ENCODE measurements at regions not wholly inside any gene's neighbourhood (a gene's known extent, or its start where the extent isn't known, plus 50 kb on each side); places are given as distances from the start of the nearest gene placed in this dataset.

- TF ChIP-seq CTCF (IDR thresholded peaks at IDR 0.05; ENCODE audit: borderline replicate concordance, insufficient read depth, low read depth, low read length) = no peak
- no peak overlapping the region for H3K4me3 ChIP-seq (ENCODE audit: low read depth, low read length)
These were observed 925.1 kb upstream of the CELF2 start for GRCh38 chr10:10092581-10092980.

GRCh38 chr10:10093021-10093420 lies 924.7 kb upstream of the CELF2 start:
- H3K4me3 ChIP-seq (ENCODE audit: low read depth, low read length) = no peak overlapping the region
- TF ChIP-seq CTCF (IDR thresholded peaks at IDR 0.05; ENCODE audit: borderline replicate concordance, insufficient read depth, low read depth, low read length) = no peak

GRCh38 chr10:10094691-10095090 lies 923.0 kb upstream of the CELF2 start:
- TF ChIP-seq CTCF (IDR thresholded peaks at IDR 0.05; ENCODE audit: borderline replicate concordance, insufficient read depth, low read depth, low read length) = no peak
- no peak overlapping the region for H3K4me3 ChIP-seq (ENCODE audit: low read depth, low read length)

GRCh38 chr10:10096296-10096695 lies 921.4 kb upstream of the CELF2 start:
- no peak overlapping the region for H3K4me3 ChIP-seq (ENCODE audit: low read depth, low read length)
- no peak for TF ChIP-seq CTCF (IDR thresholded peaks at IDR 0.05; ENCODE audit: borderline replicate concordance, insufficient read depth, low read depth, low read length)

GRCh38 chr10:10096898-10097297 lies 920.8 kb upstream of the CELF2 start:
- TF ChIP-seq CTCF (IDR thresholded peaks at IDR 0.05; ENCODE audit: borderline replicate concordance, insufficient read depth, low read depth, low read length) = no peak
- no peak overlapping the region for H3K4me3 ChIP-seq (ENCODE audit: low read depth, low read length)

- H3K4me3 ChIP-seq (ENCODE audit: low read depth, low read length) = no peak overlapping the region
- TF ChIP-seq CTCF (IDR thresholded peaks at IDR 0.05; ENCODE audit: borderline replicate concordance, insufficient read depth, low read depth, low read length) = no peak
These were observed 916.6 kb upstream of the CELF2 start for GRCh38 chr10:10101106-10101505.

- no peak for TF ChIP-seq CTCF (IDR thresholded peaks at IDR 0.05; ENCODE audit: borderline replicate concordance, insufficient read depth, low read depth, low read length)
- no peak overlapping the region for H3K4me3 ChIP-seq (ENCODE audit: low read depth, low read length)
These were observed 906.7 kb upstream of the CELF2 start for GRCh38 chr10:10110844-10111490.

Data from GM12875 (cell line).